IMR-90 (cell line): ENCODE measurements at regions not wholly inside any gene's neighbourhood (a gene's known extent, or its start where the extent isn't known, plus 50 kb on each side); places are given as distances from the start of the nearest gene placed in this dataset.

Experiments used
- ATAC-seq: fragments of 200-7000 bp; cut with Tn5 transposase; 2 replicates; pipeline ENCODE4 v1.9.1; 2020; ENCODE audit warnings: low read depth, mild to moderate bottlenecking, moderate library complexity
- BruUV-seq: library from RNA; stranded (reverse); fragments of 400-500 nt; replicated peaks from 2 replicates; lab custom pipeline; 2021; lab: Mats Ljungman, UMichigan
- CTCF ChIA-PET: fragments of 300-600 bp; formaldehyde crosslinking; extraction: SDS; loops from one replicate; lab custom pipeline; 2021; ENCODE audit warnings: antibody characterized with exemption; lab: Yijun Ruan, JAX
- POLR2A ChIA-PET: fragments of 300-600 bp; sonication (Branson Sonifier 250); formaldehyde crosslinking; loops from one replicate; lab custom pipeline; 2022; ENCODE audit warnings: antibody characterized with exemption; ENCODE audit not compliant: unreplicated experiment; lab: Charles Lee
- DNase-seq: peaks from one replicate; pipeline ENCODE4 v3.0.0; 2013
- H2AFZ ChIP-seq: replicated peaks from 2 replicates; pipeline ENCODE3; 2013; ENCODE audit warnings: low read length, mild to moderate bottlenecking; ENCODE audit not compliant: poor library complexity
- H2AK5ac ChIP-seq: 2 replicates; pipeline ENCODE4 v1.6.1; 2013; ENCODE audit warnings: low read depth, low read length, inconsistent platforms
- H2AK9ac ChIP-seq: replicated peaks from 2 replicates; pipeline ENCODE3; 2013; ENCODE audit warnings: mild to moderate bottlenecking, low read depth, low read length, moderate library complexity; ENCODE audit not compliant: poor library complexity
- H2BK120ac ChIP-seq: 2 replicates; pipeline ENCODE4 v1.6.1; 2013; ENCODE audit warnings: low read depth, low read length, inconsistent platforms
- H2BK15ac ChIP-seq: 3 replicates; pipeline ENCODE4 v1.6.1; 2013; ENCODE audit warnings: low read depth, low read length, inconsistent platforms
- H2BK20ac ChIP-seq: 2 replicates; pipeline ENCODE4 v1.6.1; 2013; ENCODE audit warnings: low read depth, mild to moderate bottlenecking, inconsistent platforms, low read length, moderate library complexity
- H2BK5ac ChIP-seq: 2 replicates; pipeline ENCODE4 v1.6.1; 2013; ENCODE audit warnings: mild to moderate bottlenecking, low read depth, low read length, inconsistent platforms; ENCODE audit not compliant: poor library complexity, severe bottlenecking
- H3K14ac ChIP-seq: replicated peaks from 2 replicates; pipeline ENCODE4 v1.6.1; 2013; ENCODE audit warnings: low read depth, low read length, inconsistent platforms
- H3K18ac ChIP-seq: 2 replicates; pipeline ENCODE4 v1.6.1; 2013; ENCODE audit warnings: low read depth, low read length, control low read depth
- H3K23ac ChIP-seq: 2 replicates; pipeline ENCODE4 v1.6.1; 2013; ENCODE audit warnings: low read depth, low read length, inconsistent platforms
- H3K27ac ChIP-seq: 2 replicates; pipeline ENCODE4 v1.5.1; 2013; ENCODE audit warnings: mild to moderate bottlenecking, control low read depth, low read length; ENCODE audit not compliant: insufficient read depth
- H3K27me3 ChIP-seq: 2 replicates; pipeline ENCODE4 v1.6.1; 2013; ENCODE audit warnings: low read length; ENCODE audit not compliant: control insufficient read depth, insufficient read depth
- H3K36me3 ChIP-seq: 2 replicates; pipeline ENCODE4 v1.6.1; 2013; ENCODE audit warnings: low read length, mixed read lengths; ENCODE audit not compliant: control insufficient read depth, insufficient read depth
- H3K4ac ChIP-seq: 2 replicates; pipeline ENCODE4 v1.6.1; 2013; ENCODE audit warnings: low read depth, low read length, inconsistent platforms
- H3K4me1 ChIP-seq: 2 replicates; pipeline ENCODE4 v1.6.1; 2013; ENCODE audit warnings: low read length, mixed read lengths; ENCODE audit not compliant: control insufficient read depth, insufficient read depth
- H3K4me2 ChIP-seq: 2 replicates; pipeline ENCODE4 v1.6.1; 2013; ENCODE audit warnings: low read depth, mild to moderate bottlenecking, control low read depth, low read length, moderate library complexity
- H3K4me3 ChIP-seq: 2 replicates; pipeline ENCODE4 v1.5.1; 2013; ENCODE audit warnings: low read depth, mild to moderate bottlenecking, control low read depth, low read length, moderate library complexity; ENCODE audit not compliant: insufficient read depth
- H3K56ac ChIP-seq: 2 replicates; pipeline ENCODE4 v1.6.1; 2013; ENCODE audit warnings: low read length, inconsistent platforms; ENCODE audit not compliant: insufficient read depth; ENCODE audit errors: extremely low read depth
- H3K79me1 ChIP-seq, 2 experiments: 2 replicates each; pipeline ENCODE4 v1.6.1; 2013; ENCODE audit warnings: low read length in 2 of 2, inconsistent platforms in 1 of 2, low read depth in 1 of 2
- H3K9ac ChIP-seq: 2 replicates; pipeline ENCODE4 v1.6.1; 2013; ENCODE audit warnings: low read depth, low read length, control low read depth
- H3K9me1 ChIP-seq: 2 replicates; pipeline ENCODE4 v1.6.1; 2013; ENCODE audit warnings: low read length, inconsistent platforms; ENCODE audit not compliant: insufficient read depth
- H3K9me3 ChIP-seq: 2 replicates; pipeline ENCODE4 v1.6.1; 2013; ENCODE audit warnings: low read length; ENCODE audit not compliant: control insufficient read depth, insufficient read depth
- H4K20me1 ChIP-seq: 2 replicates; pipeline ENCODE4 v1.6.1; 2013; ENCODE audit warnings: low read length, inconsistent platforms; ENCODE audit not compliant: insufficient read depth
- H4K5ac ChIP-seq: 2 replicates; pipeline ENCODE4 v1.6.1; 2013; ENCODE audit warnings: mild to moderate bottlenecking, low read depth, low read length, control low read depth
- H4K8ac ChIP-seq, 2 experiments: 2 replicates each; pipeline ENCODE4 v1.6.1; 2013; ENCODE audit warnings: low read depth in 2 of 2, low read length in 2 of 2, control low read depth in 1 of 2, inconsistent platforms in 1 of 2
- H4K91ac ChIP-seq: 2 replicates; pipeline ENCODE4 v1.6.1; 2013; ENCODE audit warnings: low read depth, low read length, inconsistent platforms; ENCODE audit not compliant: insufficient read depth
- BHLHE40 ChIP-seq: fragments of 150-350 bp; IDR thresholded peaks from 2 replicates; pipeline ENCODE4 v1.6.1; 2016; ENCODE audit warnings: mild to moderate bottlenecking, low read depth, low read length
- CEBPB ChIP-seq: IDR thresholded peaks from 2 replicates; pipeline ENCODE4 v1.6.1; 2012; ENCODE audit warnings: low read depth, low read length, improper control_type of control experiment
- CHD1 ChIP-seq: IDR thresholded peaks from 2 replicates; pipeline ENCODE4 v1.6.1; 2012; ENCODE audit warnings: low read depth, low read length, improper control_type of control experiment
- CTCF ChIP-seq: conservative IDR thresholded peaks from 2 replicates; pipeline ENCODE4 v1.5.1; 2012; ENCODE audit warnings: mild to moderate bottlenecking, low read depth, low read length, improper control_type of control experiment
- ELK1 ChIP-seq: fragments of 150-350 bp; IDR thresholded peaks from 2 replicates; pipeline ENCODE4 v1.6.1; 2016; ENCODE audit warnings: low read depth, mild to moderate bottlenecking, low read length, moderate library complexity, borderline replicate concordance
- FOS ChIP-seq: fragments of 150-350 bp; IDR thresholded peaks from 2 replicates; pipeline ENCODE4 v1.6.1; 2016; ENCODE audit warnings: low read depth, low read length
- MAFK ChIP-seq: IDR thresholded peaks from 2 replicates; pipeline ENCODE4 v1.6.1; 2012; ENCODE audit warnings: low read depth, low read length, improper control_type of control experiment
- MAZ ChIP-seq: IDR thresholded peaks from 2 replicates; pipeline ENCODE4 v1.6.1; 2012; ENCODE audit warnings: low read depth, mild to moderate bottlenecking, low read length, improper control_type of control experiment, moderate library complexity, borderline replicate concordance
- MXI1 ChIP-seq: IDR thresholded peaks from 2 replicates; pipeline ENCODE4 v1.6.1; 2012; ENCODE audit warnings: low read depth, mild to moderate bottlenecking, low read length, moderate library complexity, borderline replicate concordance
- NFE2L2 ChIP-seq: fragments of 150-350 bp; IDR thresholded peaks from 2 replicates; pipeline ENCODE4 v1.6.1; 2016; ENCODE audit warnings: low read depth, mild to moderate bottlenecking, low read length
- POLR2A ChIP-seq: IDR thresholded peaks from 2 replicates; pipeline ENCODE4 v1.6.1; 2012; ENCODE audit warnings: mild to moderate bottlenecking, low read depth, low read length
- RAD21 ChIP-seq: IDR thresholded peaks from 2 replicates; pipeline ENCODE4 v1.6.1; 2012; ENCODE audit warnings: low read length, improper control_type of control experiment
- RCOR1 ChIP-seq: IDR thresholded peaks from 2 replicates; pipeline ENCODE4 v1.6.1; 2012; ENCODE audit warnings: mild to moderate bottlenecking, low read length, improper control_type of control experiment; ENCODE audit not compliant: insufficient replicate concordance
- RFX5 ChIP-seq: IDR thresholded peaks from 2 replicates; pipeline ENCODE4 v1.8.0; 2012; ENCODE audit warnings: low read depth, mild to moderate bottlenecking, low read length, moderate library complexity
- SMC3 ChIP-seq: fragments of 150-350 bp; IDR thresholded peaks from 2 replicates; pipeline ENCODE4 v1.6.1; 2016; ENCODE audit warnings: low read depth, mild to moderate bottlenecking, antibody characterized with exemption, low read length, moderate library complexity
- USF2 ChIP-seq: fragments of 150-350 bp; IDR thresholded peaks from 2 replicates; pipeline ENCODE4 v1.6.1; 2017; ENCODE audit warnings: mild to moderate bottlenecking, antibody characterized with exemption, low read length, low read depth
- WGBS, 2 experiments: methylation state at CpG; one replicate each; pipeline versions ENCODE4 v1.1.5 to v1.1.7; 2013; ENCODE audit warnings: missing lambda C conversion rate in 2 of 2; ENCODE audit not compliant: insufficient read length in 1 of 2; ENCODE audit errors: extremely low coverage in 2 of 2; 5-methylcytosine and 5-hydroxymethylcytosine counted together
- dilution Hi-C: fragments of 300-500 bp; cut with HindIII; formaldehyde crosslinking; loops from one replicate; pipeline ENCODE4 v1.14.3; 2018; ENCODE audit warnings: low sequenced_read_pairs; ENCODE audit not compliant: unreplicated experiment
- in situ Hi-C: fragments of 300-500 bp; cut with MboI; formaldehyde crosslinking; loops from 3 replicates; pipeline ENCODE4 v1.14.3; 2019; ENCODE audit warnings: low sequenced_read_pairs, inconsistent platforms, mixed read lengths
- intact Hi-C: fragments of 100-400 bp; cut with micrococcal nuclease; formaldehyde crosslinking; loops from 2 replicates; pipeline ENCODE4 v1.10.0; 2022

- POLR2A ChIA-PET = no interaction called here
- Histone ChIP-seq H3K9me3 (0 out of 2 replicates have a peak, but pooled peaks cover 2% of the 10 kb centered on the region), H3K4me3 (no peak overlapping the region), H3K4me2 (no peak overlapping the region), H3K23ac (no peak overlapping the region), H4K5ac (no peak overlapping the region), H3K18ac (no peak overlapping the region), H3K14ac (no peak overlapping the region), H2BK15ac (no peak overlapping the region), H2BK20ac (no peak overlapping the region), H2BK5ac (no peak overlapping the region), H3K56ac (no peak overlapping the region), H3K27ac (no peak overlapping the region), H3K9me1 (no peaks in the 10 kb centered on the region; the same call in 1 of the 2 replicates), H4K91ac (no peak overlapping the region), H2AK5ac (no peak overlapping the region), H3K36me3 (no peaks in the 10 kb centered on the region), H4K8ac (no peak overlapping the region), H3K4me1 (peaks cover 3% of the 10 kb centered on the region; the same call in 1 of the 2 replicates), H2BK120ac (no peak overlapping the region), H3K79me1 (no peaks in the 10 kb centered on the region), H3K27me3 (peaks cover 2% of the 10 kb centered on the region), H3K9ac (no peak overlapping the region), H3K4ac (no peak overlapping the region), H4K20me1 (no peaks in the 10 kb centered on the region), H2AK9ac (no peak overlapping the region), H2AFZ (no peak overlapping the region)
- dilution Hi-C loops = no loop called here
- WGBS, 2 experiments = no CpG with 5 or more reads among the region's 2 CpGs
- DNase-seq (no peak), ATAC-seq (no peak)
- CTCF ChIA-PET = interaction anchor here (1.0 kb wide), 1 partner anchor 234 kb away, joined by 3 read pairs; no protein-coding TSS in a partner anchor
- in situ Hi-C loops = no loop called here
- intact Hi-C loops = no loop called here
- TF ChIP-seq CEBPB (no peak), ELK1 (no peak), BHLHE40 (no peak), MAZ (no peak), RAD21 (no peak), MAFK (no peak), RFX5 (no peak), NFE2L2 (no peak), SMC3 (no peak), RCOR1 (no peak), CTCF (no peak), MXI1 (no peak), CHD1 (no peak), FOS (no peak), USF2 (no peak), POLR2A (no peak)
- BruUV-seq = no TSS peak
Measured at GRCh38 chr2:216932113-216932862, 72.4 kb upstream of the TNP1 start.
